HG03342 (cell line): ENCODE measurements at regions not wholly inside any gene's neighbourhood (a gene's known extent, or its start where the extent isn't known, plus 50 kb on each side); places are given as distances from the start of the nearest gene placed in this dataset.

Source experiments
- ATAC-seq: cut with Tn5 transposase; IDR thresholded peaks from one replicate; pipeline ENCODE4 v1.9.1; 2021; ENCODE audit warnings: mild to moderate bottlenecking, moderate library complexity; ENCODE audit not compliant: unreplicated experiment

- ATAC-seq = no peak
Measured at GRCh38 chr9:89877051-89878002, 272.5 kb downstream of the GADD45G start.

- no peak for ATAC-seq
Measured at GRCh38 chr9:89878003-89878411, 273.2 kb downstream of the GADD45G start.

- ATAC-seq = no peak
Measured at GRCh38 chr9:89878687-89879086, 273.9 kb downstream of the GADD45G start.

GRCh38 chr9:89879276-89879675 is 274.5 kb downstream of the GADD45G start:
- ATAC-seq = no peak

GRCh38 chr9:89879701-89880100 is 274.9 kb downstream of the GADD45G start:
- no peak for ATAC-seq

GRCh38 chr9:89880161-89880560 is 275.3 kb downstream of the GADD45G start:
- no peak for ATAC-seq

GRCh38 chr9:89880721-89881120 is 275.9 kb downstream of the GADD45G start:
- no peak for ATAC-seq

- no peak for ATAC-seq
Measured at GRCh38 chr9:89881431-89881830, 276.6 kb downstream of the GADD45G start.

GRCh38 chr9:89882930-89883361 is 278.1 kb downstream of the GADD45G start:
- ATAC-seq = no peak

- no peak for ATAC-seq
Measured at GRCh38 chr9:89883401-89884341, 278.9 kb downstream of the GADD45G start.

GRCh38 chr9:89884356-89885083 is 279.7 kb downstream of the GADD45G start:
- ATAC-seq = no peak

- no peak for ATAC-seq
Measured at GRCh38 chr9:89885156-89885555, 280.3 kb downstream of the GADD45G start.

GRCh38 chr9:89886281-89886700 is 281.5 kb downstream of the GADD45G start:
- ATAC-seq = no peak

GRCh38 chr9:89887286-89887685 is 282.5 kb downstream of the GADD45G start:
- no peak for ATAC-seq

- ATAC-seq = no peak
Measured at GRCh38 chr9:89888233-89888632, 283.4 kb downstream of the GADD45G start.

GRCh38 chr9:89888677-89889076 is 283.9 kb downstream of the GADD45G start:
- ATAC-seq = no peak

- ATAC-seq = no peak
Measured at GRCh38 chr9:89889865-89890264, 285.1 kb downstream of the GADD45G start.

- no peak for ATAC-seq
Measured at GRCh38 chr9:89890326-89890980, 285.6 kb downstream of the GADD45G start.

GRCh38 chr9:89891221-89891590 is 286.4 kb downstream of the GADD45G start:
- ATAC-seq = no peak

- ATAC-seq = no peak
Measured at GRCh38 chr9:89891591-89892304, 286.9 kb downstream of the GADD45G start.
